H9 (cell line): ENCODE measurements at regions not wholly inside any gene's neighbourhood (a gene's known extent, or its start where the extent isn't known, plus 50 kb on each side); places are given as distances from the start of the nearest gene placed in this dataset.
"Not testable (repeated sequence)": the region's sequence is repeated elsewhere in the genome, so short reads cannot be mapped to it uniquely, and the experiment has no call there.

Source experiments
- DNase-seq: peaks from one replicate; pipeline ENCODE4 v3.0.0-alpha.2; 2017
- H2AFZ ChIP-seq: one replicate; pipeline ENCODE4 v1.6.1; 2013; ENCODE audit warnings: mild to moderate bottlenecking, low read length, control low read depth, moderate library complexity
- H2AK5ac ChIP-seq: 2 replicates; pipeline ENCODE4 v1.6.1; 2013; ENCODE audit warnings: low read length, control low read depth, mixed read lengths; ENCODE audit not compliant: insufficient read length
- H2BK120ac ChIP-seq: one replicate; pipeline ENCODE4 v1.6.1; 2013; ENCODE audit warnings: low read depth, mild to moderate bottlenecking, low read length, control low read depth, inconsistent platforms; ENCODE audit not compliant: poor library complexity, severe bottlenecking
- H2BK12ac ChIP-seq: 2 replicates; pipeline ENCODE4 v1.6.1; 2013; ENCODE audit warnings: low read length, control low read depth, mixed read lengths, low read depth; ENCODE audit not compliant: insufficient read length
- H2BK15ac ChIP-seq: 2 replicates; pipeline ENCODE4 v1.6.1; 2013; ENCODE audit warnings: low read depth, low read length, control low read depth
- H2BK20ac ChIP-seq: one replicate; pipeline ENCODE4 v1.6.1; 2013; ENCODE audit warnings: low read depth, mild to moderate bottlenecking, low read length, control low read depth, inconsistent platforms; ENCODE audit not compliant: poor library complexity, severe bottlenecking
- H2BK5ac ChIP-seq: 2 replicates; pipeline ENCODE4 v1.6.1; 2013; ENCODE audit warnings: low read length, control low read depth, mixed read lengths; ENCODE audit not compliant: insufficient read length
- H3K14ac ChIP-seq: 2 replicates; pipeline ENCODE4 v1.6.1; 2013; ENCODE audit warnings: low read length, control low read depth; ENCODE audit not compliant: insufficient read depth
- H3K18ac ChIP-seq: 2 replicates; pipeline ENCODE4 v1.6.1; 2013; ENCODE audit warnings: low read depth, mild to moderate bottlenecking, mixed read lengths, low read length, control low read depth; ENCODE audit not compliant: insufficient read length
- H3K23ac ChIP-seq: 2 replicates; pipeline ENCODE4 v1.6.1; 2013; ENCODE audit warnings: low read length, control low read depth, mixed read lengths, low read depth; ENCODE audit not compliant: insufficient read length
- H3K23me2 ChIP-seq: 2 replicates; pipeline ENCODE4 v1.6.1; 2013; ENCODE audit warnings: low read depth, mild to moderate bottlenecking, mixed read lengths, low read length, control low read depth; ENCODE audit not compliant: insufficient read length, poor library complexity, severe bottlenecking
- H3K27ac ChIP-seq: 2 replicates; pipeline ENCODE4 v1.5.1; 2013; ENCODE audit warnings: low read length, control low read depth, mixed read lengths, low read depth; ENCODE audit not compliant: insufficient read length
- H3K27me3 ChIP-seq: 2 replicates; pipeline ENCODE4 v1.6.1; 2013; ENCODE audit warnings: low read length, control low read depth, inconsistent platforms; ENCODE audit not compliant: insufficient read depth
- H3K4ac ChIP-seq: 2 replicates; pipeline ENCODE4 v1.6.1; 2013; ENCODE audit warnings: low read depth, mild to moderate bottlenecking, control low read depth, inconsistent platforms, low read length, moderate library complexity
- H3K4me1 ChIP-seq: 2 replicates; pipeline ENCODE4 v1.6.1; 2013; ENCODE audit warnings: low read length, control low read depth, inconsistent platforms; ENCODE audit not compliant: insufficient read depth
- H3K4me2 ChIP-seq: 2 replicates; pipeline ENCODE4 v1.6.1; 2013; ENCODE audit warnings: low read length, control low read depth, mixed read lengths; ENCODE audit not compliant: insufficient read length, insufficient read depth
- H3K56ac ChIP-seq: 2 replicates; pipeline ENCODE4 v1.6.1; 2013; ENCODE audit warnings: low read depth, mild to moderate bottlenecking, mixed read lengths, low read length, control low read depth; ENCODE audit not compliant: insufficient read length
- H3K79me1 ChIP-seq: 2 replicates; pipeline ENCODE4 v1.6.1; 2013; ENCODE audit warnings: low read depth, mild to moderate bottlenecking, moderate library complexity, low read length, control low read depth, inconsistent platforms; ENCODE audit not compliant: insufficient read depth, poor library complexity, severe bottlenecking
- H3K79me2 ChIP-seq: 2 replicates; pipeline ENCODE4 v1.6.1; 2013; ENCODE audit warnings: low read length, control low read depth, inconsistent platforms; ENCODE audit not compliant: insufficient read depth
- H3K9ac ChIP-seq: 2 replicates; pipeline ENCODE4 v1.6.1; 2013; ENCODE audit warnings: low read length, control low read depth, mixed read lengths; ENCODE audit not compliant: insufficient read length; ENCODE audit errors: extremely low read depth
- H3K9me3 ChIP-seq: one replicate; pipeline ENCODE4 v1.6.1; 2013; ENCODE audit warnings: low read depth, low read length, inconsistent platforms; ENCODE audit not compliant: control insufficient read depth
- H3T11ph ChIP-seq: one replicate; pipeline ENCODE4 v1.6.1; 2013; ENCODE audit warnings: mild to moderate bottlenecking, low read length, control low read depth, inconsistent platforms
- H4K20me1 ChIP-seq: one replicate; pipeline ENCODE4 v1.6.1; 2013; ENCODE audit not compliant: control insufficient read depth, insufficient read length, insufficient read depth
- H4K5ac ChIP-seq: 2 replicates; pipeline ENCODE4 v1.6.1; 2013; ENCODE audit warnings: low read depth, mild to moderate bottlenecking, mixed read lengths, low read length, control low read depth; ENCODE audit not compliant: insufficient read length
- H4K8ac ChIP-seq: replicated peaks from 2 replicates; pipeline ENCODE4 v1.6.1; 2013; ENCODE audit warnings: low read length, control low read depth, mixed read lengths, low read depth; ENCODE audit not compliant: insufficient read length
- H4K91ac ChIP-seq: 2 replicates; pipeline ENCODE4 v1.6.1; 2013; ENCODE audit warnings: low read depth, mild to moderate bottlenecking, moderate library complexity, mixed read lengths, low read length, control low read depth; ENCODE audit not compliant: insufficient read length
- H3K27ac Mint-ChIP-seq, 3 experiments: 2 replicates in 2 of 3; 3 replicates in 1 of 3; pipeline ENCODE4 v1.8.0; 2020 to 2021; ENCODE audit warnings: mixed read lengths in 3 of 3, mild to moderate bottlenecking in 1 of 3, moderate library complexity in 1 of 3
- H3K27me3 Mint-ChIP-seq: 2 replicates; pipeline ENCODE4 v1.8.0; 2021; ENCODE audit warnings: low read depth, mild to moderate bottlenecking, moderate library complexity, mixed read lengths
- H3K36me3 Mint-ChIP-seq, 3 experiments: 2 replicates in 2 of 3; 3 replicates in 1 of 3; pipeline ENCODE4 v1.8.0; 2020 to 2021; ENCODE audit warnings: low read depth in 3 of 3, mixed read lengths in 3 of 3; ENCODE audit not compliant: insufficient read depth in 1 of 3
- H3K4me1 Mint-ChIP-seq, 2 experiments: 2 replicates each; pipeline ENCODE4 v1.8.0; 2020; ENCODE audit warnings: mixed read lengths in 2 of 2
- H3K4me3 Mint-ChIP-seq, 2 experiments: 2 replicates in 1 of 2; 3 replicates in 1 of 2; pipeline ENCODE4 v1.8.0; 2020 to 2021; ENCODE audit warnings: mild to moderate bottlenecking in 2 of 2, mixed read lengths in 2 of 2, moderate library complexity in 1 of 2
- H3K9me3 Mint-ChIP-seq, 2 experiments: 2 replicates in 1 of 2; 3 replicates in 1 of 2; pipeline ENCODE4 v1.8.0; 2020; ENCODE audit warnings: mild to moderate bottlenecking in 2 of 2, mixed read lengths in 2 of 2, moderate library complexity in 1 of 2
- CTCF ChIP-seq: fragments of 200-600 bp; sonication (generic); conservative IDR thresholded peaks from 3 replicates; pipeline ENCODE4 v1.8.0; 2021; ENCODE audit warnings: antibody characterized with exemption, mild to moderate bottlenecking
- WGBS: extraction: QIAGEN DNeasy Blood & Tissue Kit; methylation state at CpG from one replicate; pipeline ENCODE4 v1.1.7; 2013; ENCODE audit warnings: missing lambda C conversion rate, low lambda C conversion rate, mixed read lengths; ENCODE audit not compliant: insufficient read length; ENCODE audit errors: extremely low coverage; 5-methylcytosine and 5-hydroxymethylcytosine counted together

DNA sequence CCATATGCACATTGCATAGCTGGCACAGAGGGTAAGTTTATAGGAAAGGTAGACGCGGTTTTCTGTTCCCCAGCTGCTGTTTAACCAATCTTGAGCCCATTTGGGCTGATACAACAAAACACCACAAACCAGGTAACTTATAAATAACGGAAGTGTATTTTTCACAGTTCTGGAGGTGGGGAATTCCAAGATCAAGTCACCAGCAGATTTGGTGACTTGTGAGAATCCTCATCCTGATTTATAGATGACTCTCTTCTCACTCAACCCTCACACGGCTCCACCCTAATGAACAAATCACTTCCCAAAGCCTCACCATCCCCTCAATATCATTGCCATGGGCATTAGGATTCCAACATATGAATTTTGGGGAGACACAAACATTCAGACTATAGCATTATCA lies 694.4 kb upstream of the NR2F2 start:
- H3K27me3 Mint-ChIP-seq = no peaks in the 10 kb centered on the region; the same call in 1 of the 2 replicates
- no CpG with 5 or more reads among the region's 4 CpGs for WGBS
- Histone ChIP-seq H3K23ac (no peak overlapping the region), H3K4me2 (no peak overlapping the region), H3K14ac (no peak overlapping the region), H4K5ac (no peak overlapping the region), H3K4me1 (no peaks in the 10 kb centered on the region), H2BK120ac (no peak overlapping the region), H2BK12ac (no peak overlapping the region), H4K20me1 (no peaks in the 10 kb centered on the region), H3K23me2 (no peaks in the 10 kb centered on the region), H3K9ac (no peak overlapping the region), H3K27me3 (no peaks in the 10 kb centered on the region), H2BK5ac (no peak overlapping the region), H2AFZ (no peak overlapping the region), H4K91ac (no peak overlapping the region), H2AK5ac (no peak overlapping the region), H3K56ac (no peak overlapping the region), H3T11ph (no peak overlapping the region), H2BK20ac (no peak overlapping the region), H3K4ac (no peak overlapping the region), H2BK15ac (no peak overlapping the region), H3K27ac (no peak overlapping the region), H4K8ac (no peak overlapping the region), H3K9me3 (no peaks in the 10 kb centered on the region), H3K18ac (no peak overlapping the region), H3K79me2 (no peaks in the 10 kb centered on the region), H3K79me1 (no peaks in the 10 kb centered on the region)
- TF ChIP-seq CTCF = no peak
- H3K9me3 Mint-ChIP-seq = peaks cover 2% of the 10 kb centered on the region in 2 experiments; a peak in 3 of 5 replicates
- H3K4me3 Mint-ChIP-seq = no peak overlapping the region
- no peaks in the 10 kb centered on the region for H3K4me1 Mint-ChIP-seq
- H3K27ac Mint-ChIP-seq = no peak overlapping the region; a peak in 1 of 7 replicates
- DNase-seq = no peak
- no peaks in the 10 kb centered on the region for H3K36me3 Mint-ChIP-seq

GRCh38 chr15:95637234-95637633 lies 693.3 kb upstream of the NR2F2 start:
- H3K9me3 Mint-ChIP-seq, H3T11ph ChIP-seq, H3K23me2 ChIP-seq, H3K4me2 ChIP-seq, H3K14ac ChIP-seq, H2BK20ac ChIP-seq, H3K79me2 ChIP-seq, H2BK15ac ChIP-seq, H3K27ac Mint-ChIP-seq, H3K4me1 ChIP-seq, H3K27ac ChIP-seq, H3K27me3 Mint-ChIP-seq, H3K79me1 ChIP-seq, H3K4me1 Mint-ChIP-seq, H3K4me3 Mint-ChIP-seq, H3K27me3 ChIP-seq, H3K9ac ChIP-seq, DNase-seq, H3K9me3 ChIP-seq, H3K56ac ChIP-seq, H4K8ac ChIP-seq, H3K18ac ChIP-seq, H2AK5ac ChIP-seq, H3K23ac ChIP-seq, H4K91ac ChIP-seq, H2BK120ac ChIP-seq, H4K5ac ChIP-seq, H2AFZ ChIP-seq, H3K36me3 Mint-ChIP-seq, H2BK12ac ChIP-seq, H2BK5ac ChIP-seq, H4K20me1 ChIP-seq, H3K4ac ChIP-seq: not testable (repeated sequence)
- WGBS = no CpG with 5 or more reads among the region's 3 CpGs
